Naive thymus-derived CD4-positive, alpha-beta T cell (primary cell): ENCODE measurements at regions not wholly inside any gene's neighbourhood (a gene's known extent, or its start where the extent isn't known, plus 50 kb on each side); places are given as distances from the start of the nearest gene placed in this dataset.

Source experiments
- ATAC-seq: fragments of 150-1000 bp; cut with Tn5 transposase; 2 replicates; pipeline ENCODE4 v1.10.0; 2021; ENCODE audit warnings: mild to moderate bottlenecking, moderate library complexity
- CTCF ChIA-PET: fragments of 350-600 bp; sonication (Branson Sonifier 250); formaldehyde crosslinking; loops from one replicate; lab custom pipeline; 2021; ENCODE audit warnings: antibody characterized with exemption; lab: Charles Lee
- POLR2A ChIA-PET: fragments of 350-600 bp; sonication (Branson Sonifier 250); formaldehyde crosslinking; loops from one replicate; lab custom pipeline; 2021; ENCODE audit warnings: antibody characterized with exemption, inconsistent platforms; lab: Charles Lee
- DNase-seq, 9 donors: peaks; one replicate each; pipeline versions ENCODE4 v3.0.0 to v3.0.0-alpha.2; 2020 to 2022; ENCODE audit warnings: mixed read lengths in 1 of 9
- H3K27ac ChIP-seq: one replicate; pipeline ENCODE4 v1.7.0; 2013; ENCODE audit warnings: mild to moderate bottlenecking, low read depth, low read length, moderate library complexity
- H3K27me3 ChIP-seq, 2 donors: one replicate each; pipeline ENCODE4 v1.7.0; 2013; ENCODE audit warnings: low read length in 2 of 2, mild to moderate bottlenecking in 2 of 2, moderate library complexity in 2 of 2; ENCODE audit not compliant: control insufficient read depth in 2 of 2, insufficient read depth in 2 of 2
- H3K36me3 ChIP-seq, 3 experiments: 1 replicate in 2 of 3; 2 replicates in 1 of 3; pipeline ENCODE4 v1.7.0; 2013; ENCODE audit warnings: low read length in 3 of 3, mild to moderate bottlenecking in 3 of 3, moderate library complexity in 1 of 3; ENCODE audit not compliant: insufficient read depth in 3 of 3, control insufficient read depth in 2 of 3
- H3K4me1 ChIP-seq, 2 donors: one replicate each; pipeline ENCODE4 v1.7.0; 2013; ENCODE audit warnings: low read length in 2 of 2, mild to moderate bottlenecking in 2 of 2, moderate library complexity in 1 of 2; ENCODE audit not compliant: control insufficient read depth in 2 of 2, insufficient read depth in 2 of 2
- H3K4me3 ChIP-seq: 2 replicates; pipeline ENCODE4 v1.7.0; 2013; ENCODE audit warnings: mild to moderate bottlenecking, low read length
- H3K9me3 ChIP-seq, 3 experiments: 1 replicate in 2 of 3; 2 replicates in 1 of 3; pipeline ENCODE4 v1.7.0; 2013; ENCODE audit warnings: low read length in 3 of 3; ENCODE audit not compliant: control insufficient read depth in 2 of 3
- H3K27ac Mint-ChIP-seq, 9 donors: one replicate each; pipeline ENCODE4 v1.8.0; 2020 to 2022; ENCODE audit warnings: mixed read lengths in 9 of 9, mild to moderate bottlenecking in 8 of 9, moderate library complexity in 5 of 9, inconsistent platforms in 2 of 9
- H3K27me3 Mint-ChIP-seq, 5 donors: one replicate each; pipeline ENCODE4 v1.8.0; 2021 to 2022; ENCODE audit warnings: mixed read lengths in 5 of 5, mild to moderate bottlenecking in 1 of 5
- H3K36me3 Mint-ChIP-seq, 5 donors: one replicate each; pipeline ENCODE4 v1.8.0; 2020 to 2022; ENCODE audit warnings: mixed read lengths in 5 of 5, mild to moderate bottlenecking in 3 of 5, inconsistent platforms in 1 of 5
- H3K4me1 Mint-ChIP-seq, 7 donors: one replicate each; pipeline ENCODE4 v1.8.0; 2020 to 2022; ENCODE audit warnings: mixed read lengths in 7 of 7, mild to moderate bottlenecking in 3 of 7, inconsistent platforms in 1 of 7
- H3K4me3 Mint-ChIP-seq, 10 donors: one replicate each; pipeline ENCODE4 v1.8.0; 2020 to 2022; ENCODE audit warnings: mild to moderate bottlenecking in 10 of 10, mixed read lengths in 10 of 10, moderate library complexity in 6 of 10, inconsistent platforms in 2 of 10
- H3K9me3 Mint-ChIP-seq, 11 donors: one replicate each; pipeline ENCODE4 v1.8.0; 2020 to 2022; ENCODE audit warnings: mixed read lengths in 11 of 11, mild to moderate bottlenecking in 4 of 11, inconsistent platforms in 1 of 11, moderate library complexity in 1 of 11
- intact Hi-C, 2 donors: fragments of 100-400 bp; cut with micrococcal nuclease; formaldehyde crosslinking; loops; one replicate each; pipeline ENCODE4 v1.15.1; 2023

GRCh38 chr15:35206060-35206675 lies 121.1 kb upstream of the NANOGP8 start:
- H3K27ac ChIP-seq, result no peak overlapping the region
- no peaks in the 10 kb centered on the region for H3K27me3 Mint-ChIP-seq
- DNase-seq (no peak), ATAC-seq (no peak)
- no peaks in the 10 kb centered on the region for H3K4me1 Mint-ChIP-seq
- POLR2A ChIA-PET, result no interaction called here
- H3K9me3 Mint-ChIP-seq, result no peaks in the 10 kb centered on the region
- H3K4me1 ChIP-seq, result no peaks in the 10 kb centered on the region
- intact Hi-C loops, result no loop called here
- H3K9me3 ChIP-seq, result no peaks in the 10 kb centered on the region
- CTCF ChIA-PET, result no interaction called here
- no peaks in the 10 kb centered on the region for H3K36me3 ChIP-seq
- H3K4me3 ChIP-seq, result no peak overlapping the region
- no peaks in the 10 kb centered on the region for H3K27me3 ChIP-seq
- H3K4me3 Mint-ChIP-seq, result no peak overlapping the region
- no peak overlapping the region for H3K27ac Mint-ChIP-seq
- peaks cover 0 to 1% (median 0%) of the 10 kb centered on the region in 5 donors for H3K36me3 Mint-ChIP-seq

- H3K9me3 Mint-ChIP-seq, result peaks cover 0 to 4% (median 0%) of the 10 kb centered on the region in 11 donors
Observed at GRCh38 chr15:35198197-35198596, 113.1 kb upstream of the NANOGP8 start.

GRCh38 chr15:35197754-35198153 lies 112.7 kb upstream of the NANOGP8 start:
- peaks cover 0 to 6% (median under 1%) of the 10 kb centered on the region in 11 donors for H3K9me3 Mint-ChIP-seq
- peaks cover 0 to 9% (median 0%) of the 10 kb centered on the region in 5 donors for H3K27me3 Mint-ChIP-seq
- Histone ChIP-seq H3K27me3 (no peaks in the 10 kb centered on the region), H3K27ac (no peak overlapping the region), H3K4me1 (no peaks in the 10 kb centered on the region), H3K9me3 (no peaks in the 10 kb centered on the region), H3K36me3 (no peaks in the 10 kb centered on the region), H3K4me3 (no peak overlapping the region)
- DNase-seq (no peak), ATAC-seq (no peak)
- H3K4me1 Mint-ChIP-seq, result no peaks in the 10 kb centered on the region
- intact Hi-C loops, result no loop called here
- H3K4me3 Mint-ChIP-seq, result no peak overlapping the region
- H3K27ac Mint-ChIP-seq, result no peak overlapping the region
- POLR2A ChIA-PET, result no interaction called here
- CTCF ChIA-PET, result no interaction called here
- peaks cover 0 to under 1% (median 0%) of the 10 kb centered on the region in 5 donors for H3K36me3 Mint-ChIP-seq

More at GRCh38 chr15:35198197-35198596, 113.1 kb upstream of the NANOGP8 start:
- POLR2A ChIA-PET, result no interaction called here
- no peak overlapping the region for H3K27ac ChIP-seq
- H3K4me1 ChIP-seq, result no peaks in the 10 kb centered on the region
- no peak overlapping the region for H3K4me3 ChIP-seq
- CTCF ChIA-PET, result no interaction called here
- intact Hi-C loops, result no loop called here
- no peak overlapping the region for H3K27ac Mint-ChIP-seq
- no peaks in the 10 kb centered on the region for H3K4me1 Mint-ChIP-seq
- no peaks in the 10 kb centered on the region for H3K9me3 ChIP-seq
- H3K36me3 Mint-ChIP-seq, result no peaks in the 10 kb centered on the region
- H3K27me3 Mint-ChIP-seq, result peaks cover 0 to 9% (median 0%) of the 10 kb centered on the region in 5 donors
- DNase-seq (no peak), ATAC-seq (no peak)
- no peaks in the 10 kb centered on the region for H3K27me3 ChIP-seq
- no peak overlapping the region for H3K4me3 Mint-ChIP-seq
- no peaks in the 10 kb centered on the region for H3K36me3 ChIP-seq

DNA sequence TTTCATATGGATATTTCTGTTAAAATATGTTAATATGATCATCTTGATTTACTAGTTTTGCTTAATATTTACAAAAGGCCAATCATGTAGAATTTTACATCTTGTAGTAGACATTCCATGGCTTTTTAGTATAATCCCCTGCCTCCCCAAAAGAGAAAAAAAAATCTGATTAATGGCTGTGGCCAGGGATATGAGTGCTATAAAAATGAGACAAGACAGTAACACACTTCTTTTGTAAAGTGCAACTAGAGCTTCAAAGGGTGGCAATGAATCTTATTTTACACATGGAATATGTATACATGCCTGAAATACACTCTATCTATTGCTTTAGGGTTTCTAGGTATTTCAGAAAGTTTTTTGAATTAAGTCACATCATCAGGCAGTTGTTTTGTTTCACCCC lies 112.2 kb upstream of the NANOGP8 start:
- H3K27ac Mint-ChIP-seq, result no peak overlapping the region
- ChIA-PET CTCF (interaction anchor here (0.7 kb wide), 1 partner anchor 1764 kb away, joined by 4 read pairs; no protein-coding TSS in a partner anchor), POLR2A (no interaction called here)
- Histone ChIP-seq H3K4me3 (no peak overlapping the region), H3K27me3 (no peaks in the 10 kb centered on the region), H3K27ac (no peak overlapping the region), H3K36me3 (no peaks in the 10 kb centered on the region), H3K9me3 (no peaks in the 10 kb centered on the region), H3K4me1 (no peaks in the 10 kb centered on the region)
- H3K36me3 Mint-ChIP-seq, result peaks cover 0 to 4% (median 0%) of the 10 kb centered on the region in 5 donors
- H3K27me3 Mint-ChIP-seq, result peaks cover 0 to 9% (median 0%) of the 10 kb centered on the region in 5 donors
- intact Hi-C loops, result no loop called here
- no peaks in the 10 kb centered on the region for H3K4me1 Mint-ChIP-seq
- ATAC-seq, result no peak
- peaks cover 0 to 10% (median 3%) of the 10 kb centered on the region in 11 donors for H3K9me3 Mint-ChIP-seq
- no peak for DNase-seq
- H3K4me3 Mint-ChIP-seq, result no peak overlapping the region

DNA sequence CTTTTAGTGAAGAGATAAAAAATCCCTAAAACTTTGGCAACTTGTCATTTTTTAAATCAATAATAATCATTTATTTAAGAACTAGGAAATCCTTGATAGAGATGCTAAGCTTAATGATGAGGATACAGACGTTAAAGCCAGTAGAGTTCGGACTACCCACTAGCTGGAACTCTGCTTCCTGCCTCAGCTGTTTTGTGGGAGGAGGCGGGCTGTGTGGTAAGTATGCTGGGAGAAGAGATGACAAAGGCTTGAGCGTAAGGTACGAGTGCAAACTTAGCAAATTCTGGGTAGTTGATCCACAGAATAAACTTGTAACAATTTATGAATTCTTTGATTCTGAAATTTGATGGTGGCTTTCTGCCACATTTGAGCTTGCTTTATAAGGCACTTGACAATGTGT lies 111.2 kb upstream of the NANOGP8 start:
- DNase-seq (no peak), ATAC-seq (no peak)
- no peaks in the 10 kb centered on the region for H3K27me3 ChIP-seq
- no peak overlapping the region for H3K27ac Mint-ChIP-seq
- peaks cover 0 to 5% (median 0%) of the 10 kb centered on the region in 3 experiments for H3K9me3 ChIP-seq
- peaks cover 3 to 21% (median 10%) of the 10 kb centered on the region in 11 donors for H3K9me3 Mint-ChIP-seq
- peaks cover 0 to 10% (median 4%) of the 10 kb centered on the region in 5 donors for H3K36me3 Mint-ChIP-seq
- ChIA-PET POLR2A (no interaction called here), CTCF (no interaction called here)
- H3K4me3 ChIP-seq, result no peak overlapping the region
- peaks cover 0 to 9% (median 0%) of the 10 kb centered on the region in 5 donors for H3K27me3 Mint-ChIP-seq
- no peaks in the 10 kb centered on the region for H3K4me1 Mint-ChIP-seq
- H3K4me1 ChIP-seq, result no peaks in the 10 kb centered on the region
- H3K4me3 Mint-ChIP-seq, result no peak overlapping the region
- no peak overlapping the region for H3K27ac ChIP-seq
- intact Hi-C loops, result no loop called here
- H3K36me3 ChIP-seq, result no peaks in the 10 kb centered on the region

DNA sequence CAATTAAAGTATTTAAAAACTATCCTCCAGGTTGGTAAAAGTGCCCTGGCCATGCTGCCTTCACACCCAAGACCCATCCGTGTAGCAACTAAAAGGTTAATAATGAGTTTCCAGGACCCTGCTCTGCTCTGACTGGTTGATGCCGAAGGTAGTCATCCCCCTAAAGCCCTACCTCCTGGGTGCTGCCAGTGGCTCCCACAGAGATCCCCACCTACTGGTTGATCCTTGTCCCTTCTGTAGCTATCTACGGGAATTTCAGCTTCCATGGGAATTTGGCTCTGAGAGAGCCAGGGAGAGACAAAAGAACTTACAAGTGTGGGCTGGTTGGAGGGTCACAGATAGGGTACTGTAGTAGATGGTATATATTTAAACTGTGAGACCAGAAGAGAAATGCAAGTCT lies 110.6 kb upstream of the NANOGP8 start:
- Histone ChIP-seq H3K36me3 (no peaks in the 10 kb centered on the region), H3K9me3 (peaks cover 0 to 5% (median 0%) of the 10 kb centered on the region in 3 experiments), H3K27ac (no peak overlapping the region), H3K27me3 (no peaks in the 10 kb centered on the region), H3K4me3 (no peak overlapping the region), H3K4me1 (no peaks in the 10 kb centered on the region)
- Mint-ChIP-seq H3K36me3 (peaks cover 0 to 10% (median 7%) of the 10 kb centered on the region in 5 donors), H3K27ac (no peak overlapping the region), H3K4me3 (no peak overlapping the region), H3K4me1 (no peaks in the 10 kb centered on the region), H3K9me3 (peaks cover 3 to 27% (median 13%) of the 10 kb centered on the region in 11 donors), H3K27me3 (peaks cover 0 to 9% (median 0%) of the 10 kb centered on the region in 5 donors)
- no peak for ATAC-seq
- intact Hi-C loops, result no loop called here
- DNase-seq, result no peak
- CTCF ChIA-PET, result no interaction called here
- POLR2A ChIA-PET, result no interaction called here

DNA sequence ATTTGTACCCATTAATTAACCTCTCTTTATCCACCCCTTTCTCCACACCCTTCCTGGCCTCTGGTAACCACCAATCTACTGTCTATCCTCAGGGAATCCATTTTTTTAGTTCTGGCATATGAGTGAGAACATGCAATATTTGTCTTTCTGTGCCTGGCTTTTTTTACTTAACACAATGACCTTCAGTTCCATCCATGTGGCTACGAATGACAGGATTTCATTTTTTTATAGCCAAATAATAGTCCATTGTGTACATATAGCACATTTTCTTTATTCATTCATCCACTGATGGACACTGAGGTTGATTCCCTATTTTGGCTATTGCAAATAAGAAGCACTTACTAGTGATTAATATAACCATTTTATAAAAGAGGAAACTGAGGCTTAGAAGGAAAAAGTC lies 109.9 kb upstream of the NANOGP8 start:
- POLR2A ChIA-PET, result no interaction called here
- Mint-ChIP-seq H3K36me3 (peaks cover 0 to 11% (median 7%) of the 10 kb centered on the region in 5 donors), H3K4me3 (no peak overlapping the region), H3K27me3 (peaks cover 0 to 9% (median 0%) of the 10 kb centered on the region in 5 donors), H3K27ac (no peak overlapping the region), H3K9me3 (peaks cover 5 to 31% (median 14%) of the 10 kb centered on the region in 11 donors), H3K4me1 (no peaks in the 10 kb centered on the region)
- DNase-seq (no peak), ATAC-seq (no peak)
- Histone ChIP-seq H3K4me3 (no peak overlapping the region), H3K9me3 (peaks cover 0 to 5% (median 0%) of the 10 kb centered on the region in 3 experiments), H3K4me1 (no peaks in the 10 kb centered on the region), H3K27ac (no peak overlapping the region), H3K36me3 (no peaks in the 10 kb centered on the region), H3K27me3 (no peaks in the 10 kb centered on the region)
- CTCF ChIA-PET, result no interaction called here
- intact Hi-C loops, result no loop called here
